PC-9 (cell line): ENCODE measurements at regions not wholly inside any gene's neighbourhood (a gene's known extent, or its start where the extent isn't known, plus 50 kb on each side); places are given as distances from the start of the nearest gene placed in this dataset.

ENCODE experiments used
- BruUV-seq: library from RNA; stranded (reverse); fragments of 400-500 nt; replicated peaks from 2 replicates; lab custom pipeline; 2021; lab: Mats Ljungman, UMichigan
- CTCF ChIA-PET: fragments of 300-600 bp; sonication (Branson Sonifier 250); formaldehyde crosslinking; loops from one replicate; lab custom pipeline; 2022; ENCODE audit warnings: antibody characterized with exemption; lab: Charles Lee
- POLR2A ChIA-PET: fragments of 300-600 bp; sonication (Branson Sonifier 250); formaldehyde crosslinking; loops from one replicate; lab custom pipeline; 2022; ENCODE audit warnings: antibody characterized with exemption; ENCODE audit not compliant: unreplicated experiment; lab: Charles Lee
- DNase-seq, 2 experiments: peaks; one replicate each; pipeline versions ENCODE4 v3.0.0 to v3.0.0-alpha.2; 2015 to 2022; ENCODE audit warnings: mixed read lengths in 1 of 2
- H2AFZ ChIP-seq: fragments of 200-600 bp; sonication (generic); 2 replicates; pipeline ENCODE4 v1.8.1; 2017; ENCODE audit warnings: antibody characterized with exemption
- H3F3A ChIP-seq: fragments of 200-600 bp; sonication (generic); 2 replicates; pipeline ENCODE4 v1.8.1; 2017; ENCODE audit warnings: antibody characterized with exemption, mild to moderate bottlenecking, low read depth; ENCODE audit not compliant: insufficient read depth
- H3K27ac ChIP-seq: fragments of 200-600 bp; sonication (generic); 2 replicates; pipeline ENCODE4 v1.6.1; 2016; ENCODE audit warnings: mixed run types
- H3K27me3 ChIP-seq: fragments of 200-600 bp; sonication (generic); 2 replicates; pipeline ENCODE4 v1.6.1; 2016; ENCODE audit warnings: low read depth, mixed run types; ENCODE audit not compliant: insufficient read depth
- H3K36me3 ChIP-seq: fragments of 200-600 bp; sonication (generic); 2 replicates; pipeline ENCODE4 v1.6.1; 2016; ENCODE audit warnings: low read depth, mixed run types
- H3K4me1 ChIP-seq: fragments of 200-600 bp; sonication (generic); replicated peaks from 2 replicates; pipeline ENCODE4 v1.6.1; 2016; ENCODE audit warnings: mixed run types; ENCODE audit not compliant: insufficient read depth
- H3K4me2 ChIP-seq: fragments of 200-600 bp; sonication (generic); 2 replicates; pipeline ENCODE4 v1.6.1; 2017; ENCODE audit warnings: mixed run types
- H3K4me3 ChIP-seq: fragments of 200-600 bp; sonication (generic); 2 replicates; pipeline ENCODE4 v1.6.1; 2016; ENCODE audit warnings: mixed run types
- H3K79me2 ChIP-seq: fragments of 200-600 bp; sonication (generic); 2 replicates; pipeline ENCODE4 v1.6.1; 2017; ENCODE audit warnings: low read depth, mixed run types
- H3K9me2 ChIP-seq: fragments of 200-600 bp; sonication (generic); 2 replicates; pipeline ENCODE4 v1.8.1; 2017; ENCODE audit warnings: mild to moderate bottlenecking; ENCODE audit not compliant: insufficient read depth
- H3K9me3 ChIP-seq: fragments of 200-600 bp; sonication (generic); 2 replicates; pipeline ENCODE4 v1.8.1; 2016; ENCODE audit warnings: low read depth; ENCODE audit not compliant: insufficient read depth
- H4K20me1 ChIP-seq: fragments of 200-600 bp; sonication (generic); 2 replicates; pipeline ENCODE4 v1.8.1; 2017; ENCODE audit not compliant: insufficient read depth
- CTCF ChIP-seq: fragments of 200-600 bp; sonication (generic); conservative IDR thresholded peaks from 2 replicates; pipeline ENCODE4 v1.6.1; 2017; ENCODE audit warnings: mixed run types, antibody characterized with exemption, mild to moderate bottlenecking, moderate library complexity
- EZH2 ChIP-seq: fragments of 200-600 bp; sonication (generic); IDR thresholded peaks from 2 replicates; pipeline ENCODE4 v1.8.0; 2017; ENCODE audit warnings: antibody characterized with exemption, low read depth
- intact Hi-C: fragments of 100-400 bp; cut with micrococcal nuclease; formaldehyde crosslinking; loops from one replicate; pipeline ENCODE4 v1.10.0; 2022; ENCODE audit not compliant: unreplicated experiment

- no peaks in the 10 kb centered on the region; the same call in 1 of the 2 replicates for H3F3A ChIP-seq
- no peaks in the 10 kb centered on the region for H3K9me2 ChIP-seq
- H3K27ac ChIP-seq: no peak overlapping the region
- DNase-seq: no peak
- no peak overlapping the region for H3K4me2 ChIP-seq
- no peak overlapping the region for H3K4me3 ChIP-seq
- H3K79me2 ChIP-seq: no peaks in the 10 kb centered on the region
- H4K20me1 ChIP-seq: no peaks in the 10 kb centered on the region
- no peak for TF ChIP-seq CTCF
- TF ChIP-seq EZH2: no peak
- peaks cover 15% of the 10 kb centered on the region for H3K4me1 ChIP-seq
- CTCF ChIA-PET: no interaction called here
- intact Hi-C loops: loop anchor here (5.0 kb wide), 1 partner anchor 79 kb away; the partner anchor contains the start of gene CTNNB1
- H3K9me3 ChIP-seq: no peaks in the 10 kb centered on the region
- BruUV-seq: no TSS peak
- no peaks in the 10 kb centered on the region for H3K27me3 ChIP-seq
- no peaks in the 10 kb centered on the region for H3K36me3 ChIP-seq
- POLR2A ChIA-PET: no interaction called here
- no peak overlapping the region for H2AFZ ChIP-seq
Measured at GRCh38 chr3:41118461-41119390, 80.6 kb upstream of the CTNNB1 start.

DNA sequence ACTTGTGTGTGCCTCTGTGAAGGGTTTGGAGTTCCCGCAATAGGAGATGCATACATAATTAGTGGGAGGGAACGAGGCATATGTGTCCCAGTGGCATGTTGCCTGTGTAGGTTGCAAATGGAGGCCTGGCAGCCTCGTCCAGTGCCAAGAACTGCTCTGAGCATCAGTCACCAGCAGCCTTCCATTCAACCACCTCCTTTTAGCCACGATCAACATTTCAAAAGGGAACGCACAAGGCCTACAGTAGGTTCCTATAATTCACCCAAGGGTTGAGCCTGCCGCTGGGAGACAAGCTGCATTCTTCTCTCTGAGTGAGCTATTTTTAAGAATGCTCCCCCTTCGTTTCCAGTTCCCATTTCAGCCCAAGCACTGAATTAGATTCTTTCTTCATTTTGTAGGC lies 78.8 kb upstream of the CTNNB1 start:
- H2AFZ ChIP-seq: no peak overlapping the region
- TF ChIP-seq CTCF: no peak
- no peak for TF ChIP-seq EZH2
- intact Hi-C loops: no loop called here
- no peaks in the 10 kb centered on the region for H4K20me1 ChIP-seq
- H3K9me2 ChIP-seq: no peaks in the 10 kb centered on the region
- H3F3A ChIP-seq: no peaks in the 10 kb centered on the region; the same call in 1 of the 2 replicates
- no peaks in the 10 kb centered on the region for H3K36me3 ChIP-seq
- H3K27me3 ChIP-seq: no peaks in the 10 kb centered on the region
- DNase-seq: no peak
- POLR2A ChIA-PET: no interaction called here
- H3K27ac ChIP-seq: no peak overlapping the region
- CTCF ChIA-PET: no interaction called here
- peaks cover 4% of the 10 kb centered on the region; the same call in 1 of the 2 replicates for H3K9me3 ChIP-seq
- H3K4me2 ChIP-seq: no peak overlapping the region
- H3K79me2 ChIP-seq: no peaks in the 10 kb centered on the region
- no TSS peak for BruUV-seq
- no peak overlapping the region for H3K4me3 ChIP-seq
- H3K4me1 ChIP-seq: peaks cover 15% of the 10 kb centered on the region

GRCh38 chr3:41125258-41125657 lies 74.0 kb upstream of the CTNNB1 start:
- no peak for DNase-seq
- H3K9me2 ChIP-seq: no peaks in the 10 kb centered on the region
- intact Hi-C loops: no loop called here
- no TSS peak for BruUV-seq
- H2AFZ ChIP-seq: no peak overlapping the region
- no peaks in the 10 kb centered on the region for H3K79me2 ChIP-seq
- ChIA-PET CTCF (no interaction called here), POLR2A (no interaction called here)
- no peaks in the 10 kb centered on the region for H3K4me1 ChIP-seq
- H3K36me3 ChIP-seq: no peaks in the 10 kb centered on the region
- H3K4me2 ChIP-seq: no peak overlapping the region
- H3K27me3 ChIP-seq: no peaks in the 10 kb centered on the region
- H3K9me3 ChIP-seq: peaks cover 25% of the 10 kb centered on the region; the same call in 1 of the 2 replicates
- H3K4me3 ChIP-seq: no peak overlapping the region
- peaks cover 4% of the 10 kb centered on the region; the same call in 1 of the 2 replicates for H3F3A ChIP-seq
- no peaks in the 10 kb centered on the region for H4K20me1 ChIP-seq
- no peak overlapping the region for H3K27ac ChIP-seq
- no peak for TF ChIP-seq CTCF
- no peak for TF ChIP-seq EZH2
